PFSK-1 (cell line): ENCODE measurements at regions not wholly inside any gene's neighbourhood (a gene's known extent, or its start where the extent isn't known, plus 50 kb on each side); places are given as distances from the start of the nearest gene placed in this dataset.

ENCODE experiments used
- FOXP2 ChIP-seq: optimal IDR thresholded peaks from 2 replicates; pipeline ENCODE3; 2011; ENCODE audit warnings: borderline replicate concordance, control low read depth, inconsistent platforms; ENCODE audit not compliant: insufficient read depth; ENCODE audit errors: extremely low read length, extremely low read depth
- POLR2AphosphoS5 ChIP-seq: IDR thresholded peaks from 2 replicates; pipeline ENCODE4 v1.6.1; 2012; ENCODE audit warnings: low read depth, mild to moderate bottlenecking, control low read depth, low read length, moderate library complexity
- REST ChIP-seq, 2 experiments: IDR thresholded peaks; 2 replicates each; pipeline versions ENCODE4 v1.6.1 to v1.8.0; 2011 to 2012; ENCODE audit warnings: low read depth in 2 of 2, low read length in 2 of 2, control low read depth in 1 of 2, inconsistent platforms in 1 of 2, mild to moderate bottlenecking in 1 of 2, moderate library complexity in 1 of 2; ENCODE audit not compliant: insufficient read depth in 1 of 2
- SIN3A ChIP-seq: IDR thresholded peaks from 2 replicates; pipeline ENCODE4 v1.6.1; 2012; ENCODE audit warnings: mild to moderate bottlenecking, low read length, moderate library complexity, borderline replicate concordance; ENCODE audit not compliant: insufficient read depth
- TAF1 ChIP-seq: IDR thresholded peaks from 2 replicates; pipeline ENCODE4 v1.6.1; 2012; ENCODE audit warnings: low read length, control low read depth, borderline replicate concordance; ENCODE audit not compliant: insufficient read depth

GRCh38 chr16:86306811-86307513 is 203.4 kb upstream of the FOXF1 start:
- TF ChIP-seq POLR2AphosphoS5 (no peak), FOXP2 (no peak), REST (IDR thresholded peaks at IDR 0.05; ENCODE audit: insufficient read depth in 1 of 2, low read depth in 2 of 2, low read length in 2 of 2) (no peak), SIN3A (no peak)

GRCh38 chr16:86307514-86307903 is 202.8 kb upstream of the FOXF1 start:
- TF ChIP-seq POLR2AphosphoS5: no peak
- no peak for TF ChIP-seq TAF1
- TF ChIP-seq SIN3A: no peak
- no peak for TF ChIP-seq FOXP2
- TF ChIP-seq REST (IDR thresholded peaks at IDR 0.05; ENCODE audit: insufficient read depth in 1 of 2, low read depth in 2 of 2, low read length in 2 of 2): no peak

- TF ChIP-seq TAF1 (no peak), POLR2AphosphoS5 (no peak), REST (IDR thresholded peaks at IDR 0.05; ENCODE audit: insufficient read depth in 1 of 2, low read depth in 2 of 2, low read length in 2 of 2) (no peak), FOXP2 (no peak), SIN3A (no peak)
Observed at GRCh38 chr16:86308514-86308913, 201.8 kb upstream of the FOXF1 start.

- no peak for TF ChIP-seq REST (IDR thresholded peaks at IDR 0.05; ENCODE audit: insufficient read depth in 1 of 2, low read depth in 2 of 2, low read length in 2 of 2)
- TF ChIP-seq FOXP2: no peak
- TF ChIP-seq POLR2AphosphoS5: no peak
- TF ChIP-seq TAF1: no peak
- TF ChIP-seq SIN3A: no peak
Observed at GRCh38 chr16:86313631-86314030, 196.7 kb upstream of the FOXF1 start.
